ENCODE measurements at regions not wholly inside any gene's neighbourhood (a gene's known extent, or its start where the extent isn't known, plus 50 kb on each side); places are given as distances from the start of the nearest gene placed in this dataset.
"Not testable (repeated sequence)": the region's sequence is repeated elsewhere in the genome, so short reads cannot be mapped to it uniquely, and the experiment has no call there.

- DNase-seq = no peak
These were observed 50.8 kb upstream of the ECHDC3 start for GRCh38 chr10:11691319-11691755.

DNA sequence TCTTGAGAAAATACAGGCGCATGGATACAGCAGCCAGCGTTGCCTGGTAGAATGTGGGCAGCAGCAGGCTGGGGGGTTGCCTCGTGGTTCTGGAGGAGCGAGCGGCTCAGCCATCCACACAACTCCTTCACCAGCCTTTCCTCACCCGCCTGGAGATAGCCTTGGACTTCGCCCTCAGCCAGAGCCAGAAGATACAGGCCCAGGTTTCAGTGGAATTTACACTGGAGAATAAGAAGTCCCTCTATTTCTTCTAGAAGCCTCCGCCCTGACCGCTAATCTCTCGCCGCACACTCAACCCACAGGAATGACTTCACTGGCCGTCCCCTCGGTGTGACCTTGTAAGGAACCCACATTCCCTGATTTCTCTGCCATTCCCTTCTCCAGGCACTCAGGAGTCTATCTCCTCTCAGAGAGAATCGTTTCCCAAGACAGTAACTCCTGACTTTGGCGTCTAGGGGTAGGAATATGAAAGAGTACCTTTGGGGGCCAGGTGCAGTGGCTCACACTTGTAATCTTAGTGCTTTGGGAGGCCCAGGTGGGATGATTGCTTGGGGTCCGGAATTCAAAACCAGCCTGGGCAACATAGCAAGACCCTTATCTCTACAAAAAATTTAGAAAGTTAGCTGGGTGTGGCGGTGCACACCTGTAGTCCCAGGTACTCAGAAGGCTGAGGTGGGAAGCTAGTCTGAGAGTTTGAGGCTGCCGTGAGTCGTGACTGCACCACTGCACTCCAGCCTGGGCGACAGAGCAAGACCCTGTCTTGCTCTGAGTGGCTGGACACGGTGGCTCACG is 52.0 kb upstream of the ECHDC3 start:
- DNase-seq = no peak

- DNase-seq = not testable (repeated sequence)
These were observed 53.8 kb upstream of the ECHDC3 start for GRCh38 chr10:11688448-11688795.

GRCh38 chr10:11687779-11688447 is 54.3 kb upstream of the ECHDC3 start:
- no peak for DNase-seq

- DNase-seq = peak; percentile 54
These were observed 54.8 kb upstream of the ECHDC3 start for GRCh38 chr10:11687357-11687771.

- peak; percentile 93 for DNase-seq
These were observed 56.4 kb upstream of the ECHDC3 start for GRCh38 chr10:11685787-11686218.

GRCh38 chr10:11684717-11685645 is 57.2 kb upstream of the ECHDC3 start:
- DNase-seq = peak; percentile 78

GRCh38 chr10:11684341-11684716 is 57.9 kb upstream of the ECHDC3 start:
- DNase-seq = not testable (repeated sequence)

DNA sequence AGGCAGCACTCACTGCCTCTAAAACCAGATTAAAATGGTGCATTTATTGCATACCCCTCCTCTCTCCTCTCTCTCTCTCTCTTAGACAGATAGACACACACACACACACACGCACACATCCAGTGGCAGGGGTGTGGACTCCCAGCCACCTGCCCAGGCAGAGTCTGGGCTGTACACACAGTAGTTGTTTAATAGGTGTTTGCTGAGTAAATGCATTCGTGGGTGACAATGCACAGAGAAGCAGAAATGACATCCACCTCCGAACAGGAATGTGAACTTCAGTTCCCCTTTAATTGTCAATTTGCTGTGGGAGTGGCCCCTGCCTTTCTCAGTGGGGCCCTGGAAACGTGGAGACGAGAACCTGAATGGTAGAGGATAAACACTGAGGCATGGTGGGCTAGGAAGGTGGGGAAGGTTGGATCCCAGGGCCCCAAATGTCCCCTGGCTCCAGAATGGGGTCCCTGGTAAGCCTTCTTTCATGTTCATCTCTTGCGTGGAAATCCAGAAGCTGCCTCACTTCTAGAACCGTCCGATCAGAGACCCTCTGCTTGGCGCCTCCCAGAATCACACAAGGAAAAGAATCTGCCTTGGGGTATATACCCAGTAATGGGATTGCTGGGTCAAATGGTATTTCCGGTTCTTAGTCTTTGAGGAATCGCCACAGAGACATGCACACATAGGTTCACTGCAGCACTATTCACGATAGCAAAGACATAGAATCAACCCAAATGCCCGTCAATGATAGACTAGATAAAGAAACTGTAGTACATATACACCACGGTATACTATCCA is 58.5 kb upstream of the ECHDC3 start:
- no peak for DNase-seq

DNA sequence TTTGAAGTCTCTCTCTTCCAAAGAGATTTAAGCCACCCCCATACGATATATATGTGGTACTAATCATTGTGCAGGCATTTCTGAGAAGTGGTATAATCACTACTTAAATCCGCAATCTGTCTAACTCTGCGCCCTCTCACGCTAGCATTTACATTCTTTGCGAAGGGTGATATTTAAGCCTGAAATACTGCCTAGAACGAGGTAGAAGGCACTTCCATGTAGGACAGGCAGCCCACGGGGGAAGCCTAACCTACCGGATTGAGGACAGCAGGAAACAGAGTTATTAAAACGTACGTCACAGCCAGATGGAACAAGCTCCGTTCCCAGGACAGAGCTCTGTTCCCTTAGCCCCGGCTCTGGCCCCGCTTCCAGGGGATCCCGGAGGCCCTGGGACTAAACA is 59.3 kb upstream of the ECHDC3 start:
- no peak for DNase-seq

- DNase-seq = no peak
These were observed 59.9 kb upstream of the ECHDC3 start for GRCh38 chr10:11682267-11682683.

DNA sequence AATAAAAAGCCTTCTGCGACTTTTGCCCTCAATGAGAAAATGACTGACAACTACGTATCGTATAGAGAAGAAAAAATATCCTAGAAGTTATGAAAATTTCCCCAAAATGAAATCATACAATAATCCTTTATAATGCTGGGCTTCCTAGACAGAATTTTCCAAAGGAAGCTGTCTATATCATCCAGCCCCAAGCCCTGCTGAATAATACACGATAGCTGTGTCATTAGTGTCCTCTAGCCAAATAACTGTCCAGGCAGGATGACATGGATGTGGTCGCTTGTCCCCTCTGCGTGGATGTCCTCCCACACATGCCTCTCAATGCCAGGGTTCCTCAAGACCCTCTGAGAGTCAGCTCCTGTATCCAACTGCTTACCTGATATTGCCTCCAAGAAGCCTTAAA is 61.7 kb upstream of the ECHDC3 start:
- DNase-seq = no peak

DNA sequence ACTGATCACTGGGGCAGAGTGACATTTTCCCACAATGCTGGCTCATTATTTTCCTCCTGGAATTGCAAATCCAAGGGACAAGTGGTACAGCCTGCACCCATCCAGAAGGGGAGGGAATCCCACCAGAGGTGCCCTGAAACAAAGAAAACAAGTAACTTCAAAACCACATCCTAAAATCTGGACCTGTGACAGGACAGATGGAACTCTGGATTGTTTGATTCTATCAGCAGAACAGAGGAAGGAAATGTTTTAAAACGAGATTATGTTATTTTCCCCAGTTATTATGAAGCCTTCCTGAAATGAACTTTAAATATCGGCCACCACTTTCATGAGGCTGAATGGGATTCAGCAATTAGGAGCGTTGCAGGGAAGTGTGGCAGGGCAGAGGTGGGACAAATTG is 62.2 kb upstream of the ECHDC3 start:
- DNase-seq = no peak

DNA sequence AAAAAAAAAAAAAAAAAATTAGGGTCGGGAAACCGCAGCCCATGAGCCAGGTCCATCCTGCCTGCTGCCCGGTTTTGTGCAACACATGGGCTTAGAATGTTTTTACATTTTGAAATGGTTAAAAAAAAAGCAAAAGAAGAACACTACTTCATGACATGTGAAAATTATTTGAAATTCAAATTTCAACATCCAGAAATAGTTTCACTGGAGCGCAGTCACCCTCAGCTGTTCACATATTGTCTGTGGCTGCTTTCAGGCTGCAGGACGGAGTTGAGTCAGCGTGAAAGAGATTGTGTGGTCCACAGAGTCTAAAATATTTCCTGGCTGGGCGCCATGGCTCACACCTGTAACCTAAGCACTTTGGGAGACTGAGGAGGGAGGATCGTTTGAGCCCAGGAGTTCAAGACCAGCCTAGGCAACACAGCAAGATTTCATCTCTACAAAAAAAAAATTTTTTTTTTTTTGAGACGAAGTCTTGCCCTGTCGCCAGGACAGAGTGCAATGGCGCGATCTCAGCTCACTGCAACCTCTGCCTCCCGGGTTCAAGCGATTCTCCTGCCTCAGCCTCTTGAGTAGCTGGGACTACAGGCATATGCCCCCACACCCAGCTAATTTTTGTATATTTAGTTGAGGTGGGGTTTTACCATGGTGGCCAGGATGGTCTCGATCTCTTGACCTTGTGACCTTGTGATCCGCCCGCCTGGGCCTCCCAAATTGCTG is 63.9 kb upstream of the ECHDC3 start:
- DNase-seq = no peak

DNA sequence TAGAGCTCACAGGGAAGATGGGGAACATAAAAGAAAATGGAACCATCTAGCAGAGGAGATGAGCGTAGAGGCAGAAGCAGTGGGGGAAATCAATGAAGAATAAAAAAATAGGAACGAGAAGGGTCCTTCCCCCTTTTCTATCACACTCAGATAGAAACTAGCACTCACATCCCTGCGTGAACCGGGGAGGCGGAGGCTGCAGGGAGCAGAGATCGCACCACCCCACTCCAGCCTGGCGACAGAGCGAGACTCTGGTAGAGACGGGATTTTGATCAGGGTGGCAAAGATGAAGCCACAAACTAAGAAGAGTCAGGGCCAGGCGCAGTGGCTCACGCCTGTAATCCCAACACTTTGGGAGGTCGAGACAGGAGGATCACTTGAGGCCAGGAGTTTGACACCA is 64.7 kb upstream of the ECHDC3 start:
- DNase-seq = no peak

GRCh38 chr10:11673346-11674280 is 62.2 kb upstream of the USP6NL start:
- DNase-seq = peak; percentile 72

- DNase-seq = no peak
These were observed 61.4 kb upstream of the USP6NL start for GRCh38 chr10:11672836-11673235.

DNA sequence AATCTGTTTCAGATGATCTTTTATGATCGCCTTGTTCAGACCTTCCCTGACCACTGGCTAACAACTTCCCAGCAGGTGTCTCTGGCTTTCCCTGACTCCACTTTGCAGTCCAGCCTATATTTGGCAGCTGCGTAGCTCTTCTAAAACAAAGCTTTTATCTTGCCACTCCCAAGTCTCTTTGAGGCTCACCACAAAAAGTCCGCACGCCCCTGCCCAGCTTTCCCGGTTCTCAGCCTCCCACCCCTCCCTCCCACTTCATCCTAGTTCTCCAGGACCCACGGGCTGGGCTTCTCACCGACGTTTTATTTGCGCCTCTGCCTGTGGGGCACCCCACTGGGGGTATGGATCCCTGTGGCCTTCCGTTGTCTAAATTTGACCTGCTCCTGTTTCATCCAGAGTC is 58.9 kb upstream of the USP6NL start:
- DNase-seq = no peak

- no peak for DNase-seq
These were observed 57.6 kb upstream of the USP6NL start for GRCh38 chr10:11668847-11669610.

DNA sequence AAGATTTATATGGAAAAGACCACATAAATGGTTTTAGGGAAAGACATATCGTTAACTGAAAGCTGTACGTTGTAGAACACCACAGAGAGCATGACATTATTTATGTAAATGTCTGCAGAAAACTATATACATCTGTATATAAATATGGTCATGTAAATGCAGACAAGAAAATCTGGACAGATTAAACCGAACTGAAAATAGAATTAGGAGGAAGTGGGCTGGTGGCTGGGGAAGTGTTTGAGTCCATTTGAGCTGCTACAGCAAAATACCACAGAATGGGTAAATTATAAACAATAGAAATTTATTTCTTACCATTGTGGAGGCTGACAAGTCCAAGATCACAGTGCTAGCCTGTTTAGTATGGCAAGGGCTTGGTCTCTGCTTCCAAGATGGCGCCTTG is 56.3 kb upstream of the USP6NL start:
- no peak for DNase-seq

Measured in kidney glomerular epithelial cell (primary cell).